ENCODE measurements at regions not wholly inside any gene's neighbourhood (a gene's known extent, or its start where the extent isn't known, plus 50 kb on each side); places are given as distances from the start of the nearest gene placed in this dataset.

- TF ChIP-seq ZNF274 (IDR thresholded peaks at IDR 0.05; ENCODE audit: low read depth, low read length) = no peak
- no peak for TF ChIP-seq SIN3A (IDR thresholded peaks at IDR 0.05; ENCODE audit: low read depth)
- no peak for TF ChIP-seq POLR2AphosphoS5 (IDR thresholded peaks at IDR 0.05; ENCODE audit: low read depth, low read length)
- TF ChIP-seq SRF (IDR thresholded peaks at IDR 0.05; ENCODE audit: low read depth) = no peak
Measured at GRCh38 chr2:88818381-88818780, 126.9 kb downstream of the RPIA start (continued).

GRCh38 chr2:88824951-88825350, 133.5 kb downstream of the RPIA start:
- intact Hi-C loops (cut with micrococcal nuclease) = no loop called here
- Histone ChIP-seq H3K9me2 (ENCODE audit: insufficient read depth) (no peaks in the 10 kb centered on the region), H3K27me3 (ENCODE audit: insufficient read depth, low read length) (peaks cover 17% of the 10 kb centered on the region; the same call in 1 of the 2 replicates), H4K20me1 (ENCODE audit: insufficient read depth) (no peaks in the 10 kb centered on the region), H3K79me2 (ENCODE audit: insufficient read depth, low read length) (no peaks in the 10 kb centered on the region), H3K4me1 (ENCODE audit: control insufficient read depth in 1 of 2, insufficient read depth in 2 of 2, low read length in 2 of 2) (no peaks in the 10 kb centered on the region), H3K36me3 (ENCODE audit: control insufficient read depth in 1 of 2, insufficient read depth in 2 of 2, low read length in 2 of 2) (no peaks in the 10 kb centered on the region), H3K9me3 (ENCODE audit: control insufficient read depth in 1 of 2, insufficient read depth in 1 of 2, low read depth in 1 of 2, low read length in 2 of 2) (no peaks in the 10 kb centered on the region), H2AFZ (ENCODE audit: low read depth, low read length, poor library complexity, severe bottlenecking) (no peak overlapping the region), H3K27ac (ENCODE audit: low read depth, low read length) (no peak overlapping the region), H3K9ac (ENCODE audit: low read length) (no peak overlapping the region), H3K4me2 (ENCODE audit: low read length) (no peak overlapping the region), H3K4me3 (replicated peaks in 1 of 2; ENCODE audit: low read depth in 1 of 2, low read length in 2 of 2) (no peak overlapping the region)
- POLR2A ChIA-PET = no interaction called here
- no peak for DNase-seq (ENCODE audit: low read depth, low spot score)
- RAD21 ChIA-PET (ENCODE audit: low non-redundant PET in 1 of 2, low total read pairs in 2 of 2, uncharacterized antibody in 2 of 2, unreplicated experiment in 2 of 2) = no interaction called here
- TF ChIP-seq ELF1 (IDR thresholded peaks at IDR 0.05; ENCODE audit: borderline replicate concordance, low read depth) (no peak), YY1 (IDR thresholded peaks at IDR 0.05; ENCODE audit: extremely low read depth, insufficient replicate concordance, low read depth, low read length) (no peak), FOSL1 (IDR thresholded peaks at IDR 0.05; ENCODE audit: low read depth) (no peak), SIN3A (IDR thresholded peaks at IDR 0.05; ENCODE audit: low read depth) (no peak), EZH2 (IDR thresholded peaks at IDR 0.05) (no peak)
- CTCF ChIA-PET = no interaction called here
- ATAC-seq = no peak
- BruUV-seq (replicated peaks) = no TSS peak

GRCh38 chr2:88826399-88826798, 134.9 kb downstream of the RPIA start:
- intact Hi-C loops (cut with micrococcal nuclease) = no loop called here
- H3K79me2 ChIP-seq (ENCODE audit: insufficient read depth, low read length) = no peaks in the 10 kb centered on the region
- DNase-seq (ENCODE audit: low read depth, low spot score) (no peak), ATAC-seq (no peak)
- H3K4me3 ChIP-seq (replicated peaks in 1 of 2; ENCODE audit: low read depth in 1 of 2, low read length in 2 of 2) = no peak overlapping the region
- no peaks in the 10 kb centered on the region for H3K9me3 ChIP-seq (ENCODE audit: control insufficient read depth in 1 of 2, insufficient read depth in 1 of 2, low read depth in 1 of 2, low read length in 2 of 2)
- H3K9ac ChIP-seq (ENCODE audit: low read length) = no peak overlapping the region
- no peak overlapping the region for H3K27ac ChIP-seq (ENCODE audit: low read depth, low read length)
- H3K4me1 ChIP-seq (ENCODE audit: control insufficient read depth in 1 of 2, insufficient read depth in 2 of 2, low read length in 2 of 2) = no peaks in the 10 kb centered on the region
- peaks cover 18% of the 10 kb centered on the region; the same call in 1 of the 2 replicates for H3K27me3 ChIP-seq (ENCODE audit: insufficient read depth, low read length)
- H2AFZ ChIP-seq (ENCODE audit: low read depth, low read length, poor library complexity, severe bottlenecking) = no peak overlapping the region
- ChIA-PET CTCF (no interaction called here), RAD21 (ENCODE audit: low non-redundant PET in 1 of 2, low total read pairs in 2 of 2, uncharacterized antibody in 2 of 2, unreplicated experiment in 2 of 2) (no interaction called here), POLR2A (no interaction called here)
- no peaks in the 10 kb centered on the region for H3K9me2 ChIP-seq (ENCODE audit: insufficient read depth)
- no TSS peak for BruUV-seq (replicated peaks)
- H3K36me3 ChIP-seq (ENCODE audit: control insufficient read depth in 1 of 2, insufficient read depth in 2 of 2, low read length in 2 of 2) = no peaks in the 10 kb centered on the region
- no peaks in the 10 kb centered on the region for H4K20me1 ChIP-seq (ENCODE audit: insufficient read depth)
- H3K4me2 ChIP-seq (ENCODE audit: low read length) = no peak overlapping the region
- no peak for TF ChIP-seq EZH2 (IDR thresholded peaks at IDR 0.05)
- no peak for TF ChIP-seq SRF (IDR thresholded peaks at IDR 0.05; ENCODE audit: low read depth)
- no peak for TF ChIP-seq ZFX (IDR thresholded peaks at IDR 0.05)
- TF ChIP-seq SP1 (IDR thresholded peaks at IDR 0.05; ENCODE audit: low read depth) = no peak
- no peak for TF ChIP-seq POLR2AphosphoS5 (IDR thresholded peaks at IDR 0.05; ENCODE audit: low read depth, low read length)
- no peak for TF ChIP-seq ZBTB33 (IDR thresholded peaks at IDR 0.05; ENCODE audit: extremely low read depth, insufficient replicate concordance, low read length)
- TF ChIP-seq TCF7L2 (IDR thresholded peaks at IDR 0.05; ENCODE audit: borderline replicate concordance, extremely low read depth, insufficient read depth, insufficient read length) = no peak
- TF ChIP-seq JUND (IDR thresholded peaks at IDR 0.05) = no peak
- TF ChIP-seq EZH2phosphoT487 (IDR thresholded peaks at IDR 0.05; ENCODE audit: borderline replicate concordance) = no peak
- no peak for TF ChIP-seq FOSL1 (IDR thresholded peaks at IDR 0.05; ENCODE audit: low read depth)
- TF ChIP-seq CEBPB (IDR thresholded peaks at IDR 0.05; ENCODE audit: low read depth) = no peak
- TF ChIP-seq CBX3 (IDR thresholded peaks at IDR 0.05; ENCODE audit: low read depth) = no peak
- TF ChIP-seq MAX (IDR thresholded peaks at IDR 0.05) = no peak
- TF ChIP-seq POLR2A (IDR thresholded peaks at IDR 0.05; ENCODE audit: borderline replicate concordance, extremely low read depth, insufficient read depth, insufficient read length) = no peak
- no peak for TF ChIP-seq ATF3 (IDR thresholded peaks at IDR 0.05)
- TF ChIP-seq ELF1 (IDR thresholded peaks at IDR 0.05; ENCODE audit: borderline replicate concordance, low read depth) = no peak

Data from HCT116 (cell line).